SKM-1 treated with dmso at 0.1 percent for 144 hours (cell line): ENCODE measurements at regions not wholly inside any gene's neighbourhood (a gene's known extent, or its start where the extent isn't known, plus 50 kb on each side); places are given as distances from the start of the nearest gene placed in this dataset.

Experiments
- DNase-seq: peaks from one replicate; lab custom pipeline; 2025; ENCODE audit not compliant: unreplicated experiment; lab: John Stamatoyannopoulos, UW

- no peak for DNase-seq
These were observed 287.4 kb upstream of the RUNX1 start for GRCh38 chr21:35336534-35336933.

DNA sequence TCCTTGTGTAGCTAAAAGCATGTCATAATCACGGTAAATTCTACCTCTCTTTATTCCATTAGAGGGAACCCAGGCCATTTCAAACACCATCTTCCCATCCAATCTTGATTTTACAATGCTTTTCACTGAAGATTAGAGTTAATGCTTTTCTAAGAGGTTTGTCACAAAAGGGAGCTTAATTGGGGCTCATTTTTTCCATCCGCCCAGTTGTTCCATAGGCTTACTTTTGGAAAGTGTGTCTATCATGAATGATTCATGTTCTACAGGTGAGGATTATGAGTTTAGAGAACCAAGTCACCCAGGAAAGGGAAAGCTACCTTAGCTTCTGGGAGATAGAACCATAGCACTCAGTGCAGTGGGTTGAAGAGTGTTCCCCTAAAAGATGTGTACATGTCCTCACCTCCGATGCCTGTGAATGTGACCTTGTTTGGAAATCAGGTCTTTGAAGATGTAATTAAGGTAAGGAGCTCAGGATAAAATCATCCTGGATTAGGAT lies 286.9 kb upstream of the RUNX1 start:
- no peak for DNase-seq

DNA sequence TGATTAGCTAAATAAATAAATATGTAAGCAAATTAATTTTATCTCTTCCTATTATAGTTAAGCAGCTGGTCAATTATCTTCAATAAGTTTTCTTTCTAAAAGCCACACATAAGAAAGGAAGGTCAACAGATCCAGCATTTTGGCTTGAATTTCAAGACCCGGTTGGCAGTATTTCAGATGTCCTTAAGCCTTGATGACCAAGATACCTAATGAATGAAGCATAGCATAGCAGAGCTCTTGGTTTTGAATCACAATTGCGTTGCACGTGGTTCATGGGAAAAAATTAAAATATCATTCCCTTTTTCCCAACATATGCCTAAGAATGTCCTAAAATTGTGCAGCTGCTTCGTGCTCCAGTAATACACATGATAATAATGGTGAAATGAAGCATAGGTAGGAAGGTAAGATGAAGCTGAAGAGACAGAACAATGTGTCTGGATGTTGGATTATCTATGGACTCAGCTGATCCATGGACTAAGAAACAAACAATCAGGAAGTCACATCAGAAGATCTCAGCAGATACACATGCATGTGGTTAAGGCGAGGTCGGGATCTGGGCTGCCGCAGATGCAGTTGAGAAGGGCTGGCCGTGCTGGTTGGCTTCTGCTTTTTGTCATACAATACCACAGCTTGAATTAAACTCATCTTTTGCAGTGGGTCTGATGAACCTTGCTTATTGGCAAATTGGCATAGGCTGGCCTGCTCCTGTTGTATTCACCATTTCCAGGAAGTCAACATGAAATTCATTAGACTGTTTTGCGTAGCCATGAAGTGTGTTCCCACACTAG lies 284.9 kb upstream of the RUNX1 start:
- DNase-seq, result no peak

GRCh38 chr21:35332841-35333426 lies 283.8 kb upstream of the RUNX1 start:
- DNase-seq, result no peak

DNA sequence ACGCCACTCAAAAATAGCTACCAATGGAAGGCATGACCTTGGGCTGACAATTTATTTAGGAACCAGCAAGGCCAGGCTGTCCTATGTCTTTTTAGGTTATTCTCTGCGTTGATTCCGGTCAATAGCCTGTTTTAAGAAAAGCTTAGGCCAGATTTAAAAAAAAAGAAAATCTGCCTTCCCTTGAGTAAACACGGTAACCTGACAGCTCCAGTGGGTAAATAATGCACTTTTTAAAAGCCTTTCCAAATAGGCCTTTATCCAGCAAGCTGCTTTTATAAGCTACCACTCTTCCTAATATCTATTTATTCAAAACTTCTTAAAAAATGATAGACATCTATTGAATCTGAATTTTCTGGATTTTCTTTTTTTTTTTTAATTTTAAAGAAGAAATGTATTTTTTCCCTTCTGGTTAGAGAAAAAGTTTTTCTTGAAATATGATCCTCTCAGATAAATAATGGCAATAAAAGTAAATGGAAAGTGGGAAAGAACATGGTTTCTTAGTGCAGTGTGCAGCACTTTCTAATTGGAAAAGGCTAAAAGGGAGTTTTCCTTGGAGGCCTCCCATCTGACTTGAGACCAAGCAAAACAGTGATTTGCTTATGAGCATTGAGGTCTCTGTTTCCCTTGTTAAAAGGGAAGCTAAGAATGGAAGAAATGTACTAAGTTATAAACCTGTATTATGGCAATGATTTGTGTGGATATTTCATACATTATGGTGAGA lies 281.0 kb upstream of the RUNX1 start:
- no peak for DNase-seq

GRCh38 chr21:35328856-35329455 lies 279.9 kb upstream of the RUNX1 start:
- no peak for DNase-seq

GRCh38 chr21:35326677-35327076 lies 277.6 kb upstream of the RUNX1 start:
- DNase-seq, result no peak

- DNase-seq, result no peak
These were observed 276.9 kb upstream of the RUNX1 start for GRCh38 chr21:35325953-35326352.

DNA sequence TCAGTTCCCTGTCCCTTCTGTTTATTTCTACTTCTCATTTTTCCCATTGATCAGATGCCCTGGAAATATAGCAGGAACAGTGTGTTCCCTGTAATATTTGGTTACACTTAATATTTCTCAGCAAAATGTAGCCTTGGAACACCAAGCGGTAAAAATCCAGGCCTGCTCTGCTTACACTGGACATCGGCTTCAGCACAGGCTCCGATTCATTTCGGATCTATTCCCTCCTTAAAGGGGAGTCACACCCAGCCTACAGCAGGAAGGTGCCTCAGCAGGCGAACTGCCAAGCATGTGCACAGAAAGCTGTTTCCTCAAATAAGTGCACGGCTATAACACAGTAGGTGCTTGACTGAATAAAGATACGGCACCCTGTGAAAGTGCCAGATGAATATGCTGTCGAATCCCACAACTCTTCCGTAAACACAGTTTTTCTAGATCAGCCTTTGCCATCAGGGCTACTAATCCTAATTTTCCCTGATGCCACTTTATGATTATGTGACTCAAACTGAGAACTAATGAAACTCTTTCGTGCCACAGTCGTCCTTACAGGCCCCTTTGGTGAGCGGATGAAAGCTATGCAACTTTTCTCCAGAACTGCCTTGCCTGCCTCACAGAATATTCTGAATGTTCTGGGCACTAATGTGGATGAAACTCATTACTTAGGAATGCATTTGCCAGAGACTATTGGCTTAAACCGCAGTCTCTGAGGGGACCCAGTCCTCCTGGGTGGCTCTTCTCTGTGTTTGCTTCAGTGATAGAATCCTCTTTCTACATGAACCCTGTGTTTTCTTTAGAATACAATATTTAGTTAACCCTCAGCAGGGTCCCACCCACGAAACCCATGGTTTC lies 275.5 kb upstream of the RUNX1 start:
- DNase-seq, result no peak

GRCh38 chr21:35323947-35324346 lies 274.8 kb upstream of the RUNX1 start:
- no peak for DNase-seq

- DNase-seq, result no peak
These were observed 272.5 kb upstream of the RUNX1 start for GRCh38 chr21:35321322-35322200.

- DNase-seq, result no peak
These were observed 270.7 kb upstream of the RUNX1 start for GRCh38 chr21:35319684-35320283.

GRCh38 chr21:35316933-35317332 lies 267.8 kb upstream of the RUNX1 start:
- no peak for DNase-seq

DNA sequence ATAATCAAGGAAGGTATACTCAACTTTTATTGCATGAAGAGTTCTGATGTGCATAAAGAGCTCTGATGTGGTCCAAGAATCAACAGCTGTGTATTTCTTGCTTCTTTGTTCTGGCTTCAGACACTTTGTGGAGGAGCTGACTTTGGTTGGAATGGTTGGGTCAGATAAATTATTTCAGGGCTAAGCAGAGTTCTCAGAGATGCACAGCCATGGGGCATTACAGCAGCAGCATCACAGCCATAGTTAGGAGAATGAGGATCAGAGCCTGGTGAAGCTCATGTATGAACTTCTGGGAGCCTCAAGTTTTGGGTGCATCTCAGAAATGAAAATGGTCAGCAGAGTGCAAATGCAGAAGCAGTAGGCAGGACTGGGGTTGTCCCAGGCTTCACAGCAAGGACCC lies 267.4 kb upstream of the RUNX1 start:
- no peak for DNase-seq

DNA sequence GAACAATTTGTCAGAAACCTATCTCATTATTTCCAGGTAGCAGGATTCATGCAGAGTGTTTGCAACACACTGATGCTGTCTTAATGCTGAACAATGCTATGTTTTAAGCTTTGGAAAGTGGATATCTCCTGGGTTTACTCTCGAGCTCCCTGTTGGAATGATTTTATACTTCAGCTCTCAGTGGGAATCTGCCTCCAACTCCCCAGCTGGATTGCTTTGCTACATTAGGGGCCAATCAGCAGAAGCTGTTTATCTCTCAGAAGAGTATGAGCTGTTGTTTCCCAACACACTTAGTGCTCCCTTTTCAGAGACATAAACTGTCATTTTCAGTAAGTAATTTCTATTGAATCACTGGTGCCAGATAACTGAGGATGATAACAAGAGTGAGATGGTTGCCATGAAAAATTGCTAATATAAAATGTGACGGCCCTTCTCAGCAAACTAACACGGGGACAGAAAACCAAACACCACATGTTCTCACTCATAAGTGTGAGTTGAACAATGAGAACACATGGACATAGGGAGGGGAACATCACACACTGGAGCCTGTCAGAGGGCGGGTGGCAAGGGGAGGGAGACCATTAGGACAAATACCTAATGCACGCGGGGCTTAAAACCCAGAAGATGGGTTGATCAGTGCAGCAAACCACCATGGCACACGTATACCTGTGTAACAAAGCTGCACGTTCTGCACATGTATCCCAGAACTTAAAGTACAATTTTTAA lies 265.9 kb upstream of the RUNX1 start:
- DNase-seq, result no peak

DNA sequence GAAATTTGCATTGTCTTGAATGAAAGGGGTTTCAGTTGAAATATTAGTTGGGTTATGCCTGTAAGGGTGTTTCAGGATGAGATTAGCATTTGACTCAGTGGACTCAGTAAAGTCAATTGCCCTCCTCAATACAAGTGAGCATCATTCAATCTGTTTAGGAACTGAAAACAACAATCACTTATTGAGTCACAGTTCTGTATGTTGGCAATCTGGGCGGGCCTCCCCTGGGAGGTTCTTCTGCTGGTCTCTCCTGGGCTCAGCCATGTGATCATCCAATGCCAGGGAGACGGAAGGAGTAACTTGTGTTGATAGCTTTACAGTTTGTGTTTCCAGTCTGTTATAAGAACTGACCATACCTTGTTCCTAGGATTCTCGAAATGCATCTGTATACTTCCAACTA lies 262.9 kb upstream of the RUNX1 start:
- no peak for DNase-seq

- no peak for DNase-seq
These were observed 260.2 kb upstream of the RUNX1 start for GRCh38 chr21:35309316-35309715.

DNA sequence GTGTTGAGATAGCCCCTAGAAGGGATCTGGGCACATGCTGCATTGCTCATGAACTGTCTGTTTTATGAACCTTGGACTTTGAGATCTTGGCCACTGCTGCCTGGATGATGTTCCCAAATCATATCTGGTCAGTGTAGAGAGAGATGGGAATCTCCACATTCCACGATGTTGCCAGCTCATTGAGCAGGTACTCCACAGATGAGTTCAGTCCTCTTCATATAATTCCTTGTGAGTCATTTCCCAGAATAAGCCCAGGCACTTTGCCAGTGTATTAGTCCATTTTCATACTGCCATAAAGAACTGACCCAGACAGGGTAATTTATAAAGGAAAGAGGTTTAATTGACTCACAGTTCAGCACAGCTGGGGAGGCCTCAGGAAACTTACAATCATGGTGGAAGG lies 254.0 kb upstream of the RUNX1 start:
- no peak for DNase-seq

- DNase-seq, result no peak
These were observed 249.7 kb upstream of the RUNX1 start for GRCh38 chr21:35298757-35299156.
